ENCODE measurements at regions not wholly inside any gene's neighbourhood (a gene's known extent, or its start where the extent isn't known, plus 50 kb on each side); places are given as distances from the start of the nearest gene placed in this dataset.
A peak's percentile ranks its signal among the peaks of the same experiment; 100 is the strongest.

DNA sequence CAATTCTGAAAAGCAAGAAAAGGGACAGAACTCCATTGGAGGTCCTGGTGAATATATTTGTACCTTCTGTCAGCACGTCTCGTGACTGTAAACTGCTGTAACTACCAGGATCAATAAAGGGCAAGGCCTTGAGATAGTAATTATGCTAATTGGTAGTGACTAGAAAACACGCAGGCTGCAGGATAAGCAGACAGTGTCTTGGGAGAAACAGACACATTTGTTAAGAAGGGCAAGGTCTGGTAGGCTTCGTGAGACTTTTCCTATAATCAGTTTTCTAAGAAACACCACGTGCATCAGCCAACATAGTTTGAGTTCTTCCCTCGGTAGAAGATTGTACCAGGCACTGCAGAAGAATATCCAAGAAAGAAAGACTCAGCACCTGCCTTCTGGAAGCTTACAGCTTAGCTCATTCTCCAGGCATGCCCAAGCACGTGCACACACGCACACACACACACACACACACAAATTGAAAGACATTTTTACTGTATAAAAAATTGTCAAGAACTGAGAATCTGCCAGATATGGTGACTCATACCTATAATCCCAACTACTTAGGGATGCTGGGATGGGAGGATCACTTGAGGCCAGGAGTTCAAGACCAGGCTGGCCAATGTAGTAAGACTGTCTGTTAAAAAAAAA, 167.0 kb upstream of the SASH1 start:
- no peak for DNase-seq

DNA sequence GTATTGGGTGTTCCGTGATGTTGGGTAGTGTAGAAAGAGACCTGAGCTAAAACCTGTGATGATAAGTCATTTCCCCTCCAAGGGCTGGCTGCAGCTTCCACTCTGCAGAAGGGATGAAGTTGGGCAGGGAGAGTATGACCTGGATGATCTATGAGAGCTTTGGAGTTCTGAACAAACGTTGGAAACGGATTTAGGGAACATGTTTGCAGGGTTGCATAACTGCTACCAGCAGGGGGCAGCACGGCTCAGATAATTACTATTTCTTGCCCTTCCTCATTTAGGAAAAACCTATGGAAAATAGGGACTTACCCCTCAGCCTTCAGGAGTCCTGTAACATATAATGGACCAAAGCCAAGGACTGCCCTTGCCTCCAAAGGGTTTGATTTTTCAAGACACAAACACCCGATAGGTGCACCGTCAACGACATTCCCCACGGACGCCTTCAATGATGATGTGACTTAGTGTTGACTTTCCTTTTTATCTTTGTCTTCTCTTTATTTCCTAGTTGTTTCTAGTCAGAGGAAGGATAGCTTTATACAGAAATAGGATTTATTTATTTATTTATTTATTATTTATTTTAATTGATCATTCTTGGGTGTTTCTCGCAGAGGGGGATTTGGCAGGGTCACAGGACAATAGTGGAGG, 164.9 kb upstream of the SASH1 start:
- DNase-seq, result peak; percentile 52

DNA sequence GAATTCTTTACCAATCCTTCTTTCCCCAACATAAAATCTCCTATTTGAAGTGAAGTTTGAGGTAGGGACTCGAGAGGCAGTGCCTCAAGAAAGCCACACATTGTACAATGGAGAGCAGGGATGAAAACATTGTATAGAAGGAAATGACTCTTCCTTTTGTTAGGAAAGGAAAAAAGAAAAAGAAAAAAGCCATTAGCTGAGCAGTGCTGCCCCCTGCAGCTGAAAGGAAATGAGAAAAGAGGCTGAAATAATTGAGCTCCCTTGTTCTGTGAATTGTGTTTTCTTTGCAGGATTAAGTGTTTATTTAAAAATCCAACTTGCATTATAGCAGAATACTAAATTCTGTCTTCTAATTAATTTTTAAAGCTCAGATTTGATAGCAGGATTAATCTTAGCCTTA, 162.9 kb upstream of the SASH1 start:
- no peak for DNase-seq

DNA sequence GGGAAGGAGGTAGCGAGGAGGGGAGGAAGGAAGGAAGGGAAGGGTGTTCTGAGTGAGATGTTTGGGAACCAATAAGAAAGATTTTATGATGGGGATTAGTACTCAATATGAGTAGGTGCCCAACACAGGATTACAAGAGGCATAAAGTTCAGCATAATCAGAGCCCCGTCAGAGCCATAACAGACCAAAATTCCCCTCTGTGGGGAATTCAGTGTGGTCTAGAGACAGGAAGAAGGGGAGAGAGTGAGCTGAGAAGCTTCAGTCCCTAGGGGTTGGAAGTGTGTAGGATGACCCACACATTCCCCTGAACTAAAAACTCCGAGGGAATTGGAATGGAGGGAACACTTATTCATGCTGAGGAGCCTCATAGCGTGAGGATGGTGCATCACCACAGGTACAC, 160.3 kb upstream of the SASH1 start:
- DNase-seq, result no peak

DNA sequence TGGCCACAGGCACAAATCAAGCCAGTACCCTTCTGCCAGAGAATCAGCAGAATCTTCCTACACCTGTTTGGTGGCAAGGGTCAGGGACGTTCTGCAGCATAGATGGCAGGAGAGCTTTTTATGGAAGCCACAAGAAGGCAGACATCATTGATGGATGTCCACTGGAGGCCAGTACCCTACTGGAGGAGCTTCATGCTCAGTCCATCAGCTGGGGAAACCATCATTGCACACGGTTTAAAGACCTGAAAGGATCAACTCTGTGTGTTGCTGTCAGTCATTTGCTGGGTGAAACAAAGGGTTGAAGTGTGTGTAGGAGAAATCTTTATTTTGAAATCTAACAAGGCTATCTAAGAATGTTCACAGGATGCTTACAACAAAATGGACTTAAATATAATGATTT, 158.9 kb upstream of the SASH1 start:
- DNase-seq, result no peak

DNA sequence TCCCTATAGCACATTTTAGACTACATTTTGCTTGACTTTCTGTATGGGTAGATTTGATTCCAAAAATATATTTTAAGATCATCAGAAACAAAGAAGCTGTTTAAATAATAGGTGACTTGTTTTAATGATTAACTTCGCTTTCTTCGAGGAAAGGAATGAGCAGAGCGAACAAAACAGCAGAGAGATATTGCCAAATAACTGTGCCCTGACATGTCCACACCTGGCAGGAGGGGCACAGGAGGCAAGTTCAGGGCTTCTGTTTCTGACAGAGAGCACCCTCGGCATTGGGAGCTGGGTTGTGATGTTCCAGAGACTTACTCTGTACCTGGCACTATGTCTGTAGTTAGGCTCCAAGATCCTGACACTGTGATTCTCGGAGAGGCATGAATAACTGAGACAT, 155.7 kb upstream of the SASH1 start:
- DNase-seq, result no peak

DNA sequence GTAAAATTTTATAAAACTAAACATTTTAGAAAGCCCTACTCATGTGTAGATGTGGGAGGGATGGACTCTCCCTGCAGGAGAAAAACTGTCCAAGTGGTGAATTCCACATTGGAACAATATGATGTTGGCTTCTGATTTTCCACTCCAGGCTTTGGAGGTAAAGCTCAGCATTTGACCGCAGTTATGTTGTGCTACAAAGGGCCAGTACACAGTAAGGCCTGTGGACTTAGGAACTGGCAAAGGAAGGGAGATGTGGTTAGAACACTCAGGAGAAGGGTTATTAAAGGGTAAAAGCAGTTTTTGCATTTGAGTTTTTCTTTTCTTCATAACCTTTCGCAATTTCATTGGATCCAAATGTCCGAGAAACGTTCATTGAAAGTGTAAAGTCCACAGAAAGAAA, 150.3 kb upstream of the SASH1 start:
- DNase-seq, result peak; percentile 35

DNA sequence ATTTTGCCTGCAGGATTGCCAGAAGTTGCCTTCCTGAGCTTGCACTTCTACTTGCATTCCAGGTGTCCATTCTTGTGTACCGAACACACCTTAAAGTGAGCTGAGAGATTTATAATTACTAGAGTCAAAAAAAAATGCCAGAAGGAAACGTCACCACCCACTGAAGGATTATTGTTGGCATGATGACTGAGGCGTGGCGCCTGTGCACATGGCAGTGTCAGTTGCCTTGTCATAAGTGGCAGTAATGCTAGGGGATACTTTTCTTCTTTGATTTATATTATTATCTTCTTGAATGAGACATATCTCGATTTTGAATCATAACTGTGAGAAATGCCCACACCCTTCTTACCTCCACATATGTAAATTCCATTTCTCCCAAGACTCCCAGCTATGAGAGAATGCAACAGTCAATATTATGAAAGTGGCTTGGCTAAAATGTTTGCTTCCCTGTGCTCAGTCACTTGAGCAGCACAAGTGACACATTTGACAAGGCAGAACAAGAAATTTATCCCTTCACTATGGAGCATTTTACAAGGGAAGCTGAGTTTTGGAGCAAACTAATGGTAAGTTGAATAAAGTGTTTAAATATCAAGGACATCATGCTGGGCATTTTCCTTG, 149.5 kb upstream of the SASH1 start:
- DNase-seq, result no peak

DNA sequence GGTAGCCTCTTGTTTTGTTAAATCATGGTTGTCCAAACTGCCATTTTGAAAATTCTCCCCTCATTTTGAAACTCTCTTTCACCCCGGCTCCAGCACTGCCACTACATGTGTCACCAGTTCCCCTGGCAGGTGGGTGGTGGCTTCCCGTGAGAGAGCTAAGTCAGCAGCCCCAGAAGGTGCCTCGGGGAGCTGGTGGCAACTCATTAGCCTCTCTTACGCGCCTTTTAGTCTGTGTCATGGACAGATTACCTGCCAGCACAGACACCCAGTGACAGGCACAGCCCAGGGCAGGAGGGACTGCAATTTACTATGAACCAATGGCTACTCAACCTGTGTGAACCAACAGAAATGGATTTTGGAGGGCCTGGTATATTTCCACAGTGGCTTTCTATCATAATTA, 147.1 kb upstream of the SASH1 start:
- DNase-seq, result no peak

DNA sequence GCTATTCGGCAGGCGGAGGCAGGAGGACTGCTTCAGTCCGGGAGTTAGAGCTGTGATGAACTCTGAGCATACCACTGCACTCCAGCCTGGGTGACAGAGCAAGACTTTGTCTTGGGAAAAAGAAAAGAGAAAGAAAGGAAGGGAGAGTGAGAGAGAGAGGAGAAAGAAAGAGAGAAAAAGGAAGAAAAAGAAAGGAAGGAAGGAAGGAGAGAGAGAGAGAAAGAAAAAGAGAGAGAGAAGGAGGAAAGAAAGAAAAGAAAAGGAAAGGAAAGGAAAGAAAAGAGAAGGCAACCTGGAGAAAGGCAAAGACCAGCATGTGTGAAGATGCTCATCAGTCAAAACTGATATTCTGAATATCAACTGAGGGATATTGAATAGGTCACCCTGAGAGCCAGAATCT, 143.1 kb upstream of the SASH1 start:
- DNase-seq, result no peak

DNA sequence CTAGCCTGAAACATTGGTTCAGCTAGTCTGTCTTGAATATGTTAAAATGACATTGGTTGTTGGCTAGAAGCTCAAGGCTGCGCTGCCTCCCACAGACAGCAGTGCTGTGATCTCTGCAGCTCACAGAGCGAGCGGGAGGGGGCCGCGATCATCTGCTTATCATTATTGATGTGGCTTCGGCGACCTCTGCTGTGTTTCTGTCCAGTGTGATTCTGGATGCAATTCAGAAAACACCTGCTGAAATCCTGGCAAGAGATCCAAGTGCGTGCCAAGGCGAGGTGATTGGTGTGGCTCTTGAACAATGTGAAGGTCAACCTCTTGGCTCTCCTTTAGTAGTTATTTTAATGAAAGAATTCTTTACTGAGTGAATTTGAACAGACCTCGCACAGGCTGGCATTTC, 142.3 kb upstream of the SASH1 start:
- peak; percentile 29 for DNase-seq

DNA sequence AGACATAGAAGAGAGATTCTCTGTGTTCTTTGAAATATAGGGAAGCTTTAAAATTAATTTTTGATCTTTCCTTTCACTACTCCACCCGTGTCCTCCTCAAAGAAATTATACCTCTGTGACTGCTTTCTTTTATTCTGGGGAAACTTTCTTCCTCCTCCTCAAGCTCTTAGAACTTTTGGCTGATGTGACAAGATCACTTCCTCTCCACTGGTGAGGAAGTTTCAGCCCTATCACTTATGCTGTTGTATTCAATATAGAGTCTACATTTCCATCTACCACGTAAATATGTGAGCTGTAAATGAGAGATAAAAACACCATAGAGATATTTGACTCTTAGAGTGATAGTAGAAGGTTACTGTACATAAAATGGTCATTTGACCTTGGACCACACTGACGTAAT, 141.9 kb upstream of the SASH1 start:
- no peak for DNase-seq

DNA sequence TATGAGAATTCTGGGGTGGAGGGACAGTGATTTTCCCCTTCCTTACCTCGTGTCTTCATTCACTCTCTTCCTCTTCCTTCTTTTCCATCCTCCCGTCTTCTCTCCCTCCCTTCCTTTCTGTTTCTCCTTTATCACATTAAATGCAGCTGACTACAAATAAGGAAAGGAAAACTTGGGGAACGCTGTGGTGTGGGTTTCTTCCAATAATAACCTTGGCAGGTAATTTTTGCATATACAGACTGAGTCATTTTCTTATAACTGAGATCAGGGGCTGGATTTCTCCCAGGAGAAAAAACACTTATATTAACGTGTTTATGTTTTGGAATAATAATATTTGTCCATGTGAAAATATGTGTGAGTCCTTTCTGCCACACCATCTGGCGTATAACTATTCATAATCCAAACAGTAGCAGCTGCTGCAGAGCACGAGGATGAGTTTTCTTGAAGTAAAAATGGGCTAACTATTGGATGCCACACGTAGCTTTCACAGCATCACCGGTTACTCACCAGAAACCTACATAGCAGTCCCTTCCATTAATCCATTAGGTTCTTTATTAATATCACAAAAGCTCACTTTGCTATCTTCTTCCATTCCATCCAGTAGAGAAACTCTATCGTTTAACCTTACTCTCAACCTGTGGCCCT, 139.2 kb upstream of the SASH1 start:
- no peak for DNase-seq

DNA sequence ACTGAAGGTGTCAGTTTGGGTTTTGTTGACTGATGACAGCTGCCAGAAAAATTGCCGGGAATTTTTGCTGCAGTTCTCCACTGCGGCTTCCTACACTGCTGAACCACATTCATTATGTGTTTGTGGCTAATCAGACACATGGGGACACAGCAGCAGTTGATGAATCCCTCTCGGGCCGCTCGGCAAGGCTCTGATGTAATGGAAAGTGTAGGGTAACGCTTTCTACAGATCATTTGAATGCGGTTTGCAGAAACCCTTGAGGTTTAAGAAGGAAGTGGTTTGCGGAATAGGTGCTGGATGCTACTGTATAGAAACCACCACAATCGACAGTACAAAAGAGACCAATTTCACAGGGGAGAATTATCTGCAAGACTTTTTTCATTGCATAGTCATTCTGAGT, 138.7 kb upstream of the SASH1 start:
- peak; percentile 45 for DNase-seq

DNA sequence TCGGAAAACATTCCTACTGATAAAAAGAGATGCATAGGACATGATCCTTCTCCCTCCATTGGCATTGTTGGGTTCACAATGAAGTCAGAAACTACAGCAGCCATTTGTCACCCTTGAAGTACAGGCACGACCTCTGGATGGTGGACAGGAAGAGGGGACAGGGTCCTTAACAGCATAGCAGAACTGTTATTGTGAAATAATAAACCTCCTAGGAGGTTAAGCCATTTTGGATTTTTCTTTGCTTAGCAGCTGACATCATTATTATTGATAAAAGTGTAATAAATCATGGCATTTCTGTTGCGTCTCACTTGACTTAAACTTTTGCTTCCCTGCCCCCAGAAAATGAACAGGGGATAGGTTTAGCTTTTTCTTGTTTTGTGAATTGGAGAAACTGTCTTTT, 134.3 kb upstream of the SASH1 start:
- no peak for DNase-seq

DNA sequence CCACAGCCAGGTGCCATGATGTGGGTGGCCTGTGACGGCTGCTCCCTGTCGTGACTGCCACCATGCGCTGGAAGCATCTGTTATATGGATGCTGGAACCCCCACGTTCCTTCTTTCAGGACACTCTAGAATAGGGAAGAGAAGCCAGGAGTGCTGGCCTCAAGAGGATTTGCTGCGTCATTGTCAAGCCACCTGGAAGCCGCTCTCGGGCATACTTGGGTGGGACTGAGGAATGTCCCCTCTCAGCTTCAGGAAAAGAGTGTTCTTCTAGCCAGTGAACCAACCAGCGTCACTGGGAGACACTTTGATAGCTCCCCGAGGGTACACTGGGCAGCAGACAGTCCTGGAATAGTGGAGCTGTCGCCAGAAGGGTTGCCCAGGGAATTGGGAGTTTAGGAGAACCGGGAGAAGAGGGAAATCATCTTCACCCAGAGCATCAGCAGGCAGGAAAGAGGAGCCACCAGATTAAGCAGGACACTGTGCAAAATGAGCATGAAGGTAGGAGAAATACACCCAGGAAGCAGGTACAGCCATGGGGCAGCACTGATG, 130.8 kb upstream of the SASH1 start:
- no peak for DNase-seq

DNA sequence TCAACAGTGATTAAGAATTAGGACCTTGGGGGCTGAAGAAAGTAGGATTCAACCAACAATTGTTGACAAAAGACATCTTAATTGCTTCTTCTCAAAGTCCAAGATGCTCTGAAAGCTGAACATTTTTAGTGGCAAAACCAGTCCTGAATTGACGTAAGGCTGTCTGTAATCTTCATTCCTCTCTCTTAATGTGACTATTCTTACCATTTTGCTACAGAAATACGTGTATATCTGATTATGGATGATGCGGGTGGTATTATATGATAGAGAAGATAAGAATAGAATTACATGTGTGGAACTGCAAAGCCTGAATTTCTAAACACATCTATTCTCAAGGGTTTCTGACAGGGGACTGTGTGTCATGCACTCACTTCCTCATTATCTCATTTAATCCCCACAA, 130.3 kb upstream of the SASH1 start:
- no peak for DNase-seq

DNA sequence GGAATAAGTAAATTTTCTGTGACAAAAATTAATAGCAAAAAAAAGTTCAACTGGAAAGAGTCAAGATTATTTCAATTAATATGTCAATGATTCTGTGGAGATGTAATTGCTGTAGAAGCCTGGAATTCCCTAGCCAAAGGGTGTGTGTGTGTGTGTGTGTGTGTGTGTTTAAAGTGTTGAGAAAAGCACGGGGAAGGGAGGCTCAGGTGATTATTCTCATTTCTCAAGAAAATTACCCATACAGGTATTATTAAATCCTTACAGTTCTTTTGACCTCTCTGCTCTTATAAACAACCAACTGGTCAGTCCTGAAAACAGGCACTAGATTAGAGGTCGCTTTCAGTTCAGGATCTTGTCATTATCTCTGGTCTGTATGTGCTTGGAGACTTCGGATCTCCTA, 129.3 kb upstream of the SASH1 start:
- no peak for DNase-seq

DNA sequence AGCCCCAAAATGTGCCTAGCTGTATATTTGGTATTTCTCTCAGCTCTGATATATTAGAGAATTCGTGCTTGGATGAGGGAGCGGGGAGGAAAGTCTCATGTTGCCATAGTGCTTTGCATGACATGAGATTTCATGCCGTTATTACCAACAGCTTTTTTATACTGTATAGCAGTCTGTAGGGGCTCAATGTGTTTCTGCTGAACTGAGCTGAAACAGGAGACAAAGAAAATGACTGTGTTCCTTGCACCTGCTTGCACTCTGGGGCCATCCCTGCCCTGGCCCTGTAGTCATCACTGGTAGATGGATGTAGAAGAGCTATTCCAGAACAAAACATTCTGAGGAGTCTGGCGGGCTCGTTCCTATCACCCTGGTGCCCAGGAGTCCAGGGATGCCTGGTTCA, 128.0 kb upstream of the SASH1 start:
- DNase-seq, result no peak

DNA sequence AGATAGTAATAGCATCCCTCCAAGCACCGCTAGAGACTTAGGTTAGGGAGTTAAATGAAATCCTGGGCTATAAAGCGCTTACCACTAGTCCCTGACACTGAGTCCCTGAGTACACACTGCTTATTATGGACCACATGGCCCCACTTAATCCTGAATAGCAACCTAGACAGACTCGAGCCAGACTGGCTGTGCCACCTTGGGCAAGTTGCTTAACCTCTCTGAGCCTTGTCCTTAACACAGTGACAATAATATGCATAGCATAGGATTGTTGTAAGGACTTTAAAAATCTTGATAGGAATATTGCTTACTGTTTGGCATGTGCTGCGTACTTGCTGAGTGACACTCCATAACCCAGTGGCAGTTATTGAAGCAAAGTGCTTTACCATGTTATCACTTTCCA, 125.6 kb upstream of the SASH1 start:
- DNase-seq, result no peak

DNA sequence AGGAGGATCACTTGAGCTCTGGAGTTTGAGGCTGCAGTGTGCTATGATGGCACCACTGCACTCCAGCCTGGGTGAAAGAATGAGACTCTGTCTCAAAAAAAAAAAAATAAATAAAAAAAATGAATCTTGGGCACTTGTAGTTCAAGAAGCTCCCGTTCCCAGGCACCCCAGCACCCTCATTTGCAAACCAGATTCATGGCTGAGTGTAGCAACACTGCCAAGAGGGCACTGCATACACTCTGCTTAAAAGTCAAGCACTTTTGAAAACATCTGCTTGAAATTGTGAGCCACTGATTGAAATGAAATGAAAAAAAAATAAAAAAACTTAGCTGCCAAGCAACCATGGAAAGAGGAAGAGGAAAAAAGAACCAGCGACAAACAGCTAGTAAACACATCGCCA, 124.7 kb upstream of the SASH1 start:
- DNase-seq, result no peak

DNA sequence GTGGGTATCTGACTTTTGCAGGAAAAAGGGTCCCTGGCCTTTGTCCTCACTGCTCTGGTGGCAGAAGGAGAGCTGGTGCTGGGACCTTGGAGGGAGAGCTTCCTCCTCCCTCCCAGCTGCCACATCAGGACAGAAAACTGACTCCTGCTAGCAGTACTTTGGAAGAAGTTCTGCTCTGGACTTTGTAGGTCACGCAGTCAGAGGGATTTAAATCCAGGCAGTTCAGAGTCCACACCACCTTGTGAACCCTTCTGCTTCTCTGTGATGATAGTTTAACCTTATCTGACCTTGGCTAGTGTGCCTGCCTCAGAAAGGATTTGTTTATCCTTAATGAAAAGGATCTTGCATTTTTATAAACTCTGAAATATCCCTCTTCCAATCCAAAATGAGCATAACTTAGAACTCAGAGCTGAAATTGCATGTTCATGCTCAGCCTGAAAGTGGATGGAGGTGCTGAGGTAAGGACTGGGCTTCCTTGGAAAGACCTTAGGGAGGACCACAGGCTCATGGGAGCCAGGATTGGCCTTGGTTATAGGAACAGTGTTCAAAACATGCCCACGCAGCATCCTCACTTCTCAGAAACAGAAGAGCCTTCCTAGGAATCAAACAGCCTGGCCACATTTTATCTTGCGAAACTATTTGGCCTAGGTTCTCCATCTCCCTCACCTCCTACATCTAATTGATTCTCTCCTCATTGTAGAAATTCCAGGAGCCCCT, 123.9 kb upstream of the SASH1 start:
- no peak for DNase-seq
